Panc1 (cell line): ENCODE measurements at regions not wholly inside any gene's neighbourhood (a gene's known extent, or its start where the extent isn't known, plus 50 kb on each side); places are given as distances from the start of the nearest gene placed in this dataset.

ENCODE experiments used
- CTCF ChIP-seq: fragments of 450-650 bp; IDR thresholded peaks from 2 replicates; pipeline ENCODE4 v1.5.1; 2017; ENCODE audit warnings: mild to moderate bottlenecking
- POLR2AphosphoS5 ChIP-seq: IDR thresholded peaks from 2 replicates; pipeline ENCODE4 v1.6.1; 2012; ENCODE audit warnings: mild to moderate bottlenecking, low read depth, low read length, moderate library complexity
- SIN3A ChIP-seq: IDR thresholded peaks from 2 replicates; pipeline ENCODE4 v1.6.1; 2012; ENCODE audit warnings: low read depth, mild to moderate bottlenecking, low read length, moderate library complexity, borderline replicate concordance; ENCODE audit not compliant: insufficient read depth

DNA sequence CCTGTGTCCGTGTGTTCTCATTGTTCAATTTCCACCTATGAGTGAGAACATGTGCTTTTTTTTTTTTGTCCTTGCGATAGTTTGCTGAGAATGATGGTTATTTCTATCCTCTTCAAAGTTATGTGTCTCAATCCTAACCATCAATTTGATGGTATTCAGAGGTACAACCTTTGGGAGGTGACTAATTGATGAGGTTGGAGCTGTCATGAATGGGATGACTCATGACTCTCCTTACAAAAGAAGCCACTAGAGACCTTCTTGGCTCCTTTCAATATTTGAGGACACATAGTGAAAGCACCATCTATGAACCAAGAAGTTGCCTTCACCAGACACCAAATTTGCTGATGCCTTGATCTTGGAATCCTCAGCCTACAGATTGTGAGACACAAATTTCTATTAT, 677.1 kb upstream of the DDX18 start:
- no peak for TF ChIP-seq CTCF
- no peak for TF ChIP-seq POLR2AphosphoS5
- no peak for TF ChIP-seq SIN3A
